ENCODE measurements at regions not wholly inside any gene's neighbourhood (a gene's known extent, or its start where the extent isn't known, plus 50 kb on each side); places are given as distances from the start of the nearest gene placed in this dataset.
"Not testable (repeated sequence)": the region's sequence is repeated elsewhere in the genome, so short reads cannot be mapped to it uniquely, and the experiment has no call there.

GRCh38 chr6:51477711-51478311, 609.6 kb downstream of the PKHD1 start:
- TF ChIP-seq, protein P1, sequence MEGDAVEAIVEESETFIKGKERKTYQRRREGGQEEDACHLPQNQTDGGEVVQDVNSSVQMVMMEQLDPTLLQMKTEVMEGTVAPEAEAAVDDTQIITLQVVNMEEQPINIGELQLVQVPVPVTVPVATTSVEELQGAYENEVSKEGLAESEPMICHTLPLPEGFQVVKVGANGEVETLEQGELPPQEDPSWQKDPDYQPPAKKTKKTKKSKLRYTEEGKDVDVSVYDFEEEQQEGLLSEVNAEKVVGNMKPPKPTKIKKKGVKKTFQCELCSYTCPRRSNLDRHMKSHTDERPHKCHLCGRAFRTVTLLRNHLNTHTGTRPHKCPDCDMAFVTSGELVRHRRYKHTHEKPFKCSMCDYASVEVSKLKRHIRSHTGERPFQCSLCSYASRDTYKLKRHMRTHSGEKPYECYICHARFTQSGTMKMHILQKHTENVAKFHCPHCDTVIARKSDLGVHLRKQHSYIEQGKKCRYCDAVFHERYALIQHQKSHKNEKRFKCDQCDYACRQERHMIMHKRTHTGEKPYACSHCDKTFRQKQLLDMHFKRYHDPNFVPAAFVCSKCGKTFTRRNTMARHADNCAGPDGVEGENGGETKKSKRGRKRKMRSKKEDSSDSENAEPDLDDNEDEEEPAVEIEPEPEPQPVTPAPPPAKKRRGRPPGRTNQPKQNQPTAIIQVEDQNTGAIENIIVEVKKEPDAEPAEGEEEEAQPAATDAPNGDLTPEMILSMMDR (IDR thresholded peaks at IDR 0.05; ENCODE audit: unreplicated experiment): no peak
- no peak for DNase-seq (ENCODE audit: low spot score, unreplicated experiment)
- H3K4me1 Mint-ChIP-seq (ENCODE audit: low read depth): peaks cover 8% of the 10 kb centered on the region
- no peaks in the 10 kb centered on the region for H3K36me3 Mint-ChIP-seq (ENCODE audit: insufficient read depth)
- no peaks in the 10 kb centered on the region for H3K27me3 Mint-ChIP-seq
- H3K4me3 Mint-ChIP-seq (ENCODE audit: low read depth): no peak overlapping the region
- no peak overlapping the region for H3K27ac Mint-ChIP-seq
- no peaks in the 10 kb centered on the region for H3K9me3 Mint-ChIP-seq (ENCODE audit: low read depth)

GRCh38 chr6:51479296-51479695, 608.1 kb downstream of the PKHD1 start:
- H3K27ac Mint-ChIP-seq: no peak overlapping the region
- H3K4me3 Mint-ChIP-seq (ENCODE audit: low read depth): no peak overlapping the region
- H3K4me1 Mint-ChIP-seq (ENCODE audit: low read depth): peaks cover 4% of the 10 kb centered on the region
- peaks cover 1% of the 10 kb centered on the region for H3K36me3 Mint-ChIP-seq (ENCODE audit: insufficient read depth)
- no peak for DNase-seq (ENCODE audit: low spot score, unreplicated experiment)
- no peaks in the 10 kb centered on the region for H3K27me3 Mint-ChIP-seq
- peaks cover 8% of the 10 kb centered on the region for H3K9me3 Mint-ChIP-seq (ENCODE audit: low read depth)
- TF ChIP-seq, protein P1 (IDR thresholded peaks at IDR 0.05; ENCODE audit: unreplicated experiment): no peak

DNA sequence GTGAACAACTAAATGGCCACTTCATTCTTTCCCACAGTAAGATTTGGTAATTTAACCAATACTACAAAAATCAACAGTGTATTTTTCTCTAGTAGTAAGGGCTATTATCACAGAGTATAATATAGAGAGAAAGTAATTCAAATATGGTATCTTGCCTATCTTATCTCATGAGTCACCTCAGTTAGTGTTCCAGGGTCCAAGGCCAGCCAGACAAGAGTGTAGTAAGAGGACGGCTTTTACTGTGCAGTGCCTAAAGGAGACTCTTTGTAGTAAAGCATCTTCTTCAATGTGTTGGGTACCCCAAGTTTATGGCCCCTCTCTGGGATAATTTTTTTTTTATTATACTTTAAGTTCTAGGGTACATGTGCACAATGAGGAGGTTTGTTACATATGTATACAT, 607.4 kb downstream of the PKHD1 start:
- no peak for DNase-seq (ENCODE audit: low spot score, unreplicated experiment)
- H3K4me1 Mint-ChIP-seq (ENCODE audit: low read depth): peaks cover 4% of the 10 kb centered on the region
- TF ChIP-seq, protein P1 (IDR thresholded peaks at IDR 0.05; ENCODE audit: unreplicated experiment): no peak
- no peaks in the 10 kb centered on the region for H3K27me3 Mint-ChIP-seq
- no peak overlapping the region for H3K4me3 Mint-ChIP-seq (ENCODE audit: low read depth)
- H3K36me3 Mint-ChIP-seq (ENCODE audit: insufficient read depth): peaks cover 1% of the 10 kb centered on the region
- H3K9me3 Mint-ChIP-seq (ENCODE audit: low read depth): peaks cover 13% of the 10 kb centered on the region
- no peak overlapping the region for H3K27ac Mint-ChIP-seq

GRCh38 chr6:51485869-51486268, 601.5 kb downstream of the PKHD1 start:
- H3K36me3 Mint-ChIP-seq (ENCODE audit: insufficient read depth); H3K27ac Mint-ChIP-seq; DNase-seq (ENCODE audit: low spot score, unreplicated experiment); H3K27me3 Mint-ChIP-seq; H3K4me1 Mint-ChIP-seq (ENCODE audit: low read depth); H3K4me3 Mint-ChIP-seq (ENCODE audit: low read depth): not testable (repeated sequence)
- H3K9me3 Mint-ChIP-seq (ENCODE audit: low read depth): peaks cover 19% of the 10 kb centered on the region

DNA sequence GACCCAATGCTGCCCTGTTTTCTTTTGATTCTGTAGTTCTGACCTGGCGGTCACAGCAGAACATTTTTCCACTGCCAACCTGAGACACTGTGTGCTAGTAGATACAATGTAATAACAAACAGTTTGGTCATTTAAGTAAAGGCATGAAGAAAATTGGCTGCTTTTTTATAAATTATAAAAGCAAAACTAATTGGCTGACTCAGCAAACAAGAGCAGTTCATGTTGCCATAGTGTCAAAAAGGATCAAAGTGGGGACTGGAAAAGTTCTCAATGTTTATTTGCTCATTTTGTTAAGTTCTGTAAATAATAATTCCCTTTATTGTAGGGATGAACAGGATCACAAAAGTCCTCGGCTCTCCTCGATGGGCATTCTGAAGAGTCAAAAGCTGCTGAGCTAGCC, 599.5 kb downstream of the PKHD1 start:
- no peak for DNase-seq (ENCODE audit: low spot score, unreplicated experiment)

GRCh38 chr6:51489133-51489532, 598.3 kb downstream of the PKHD1 start:
- Mint-ChIP-seq H3K4me1 (ENCODE audit: low read depth) (peaks cover 1% of the 10 kb centered on the region), H3K9me3 (ENCODE audit: low read depth) (peaks cover 12% of the 10 kb centered on the region), H3K27ac (no peak overlapping the region), H3K4me3 (ENCODE audit: low read depth) (no peak overlapping the region), H3K36me3 (ENCODE audit: insufficient read depth) (no peaks in the 10 kb centered on the region), H3K27me3 (no peaks in the 10 kb centered on the region)
- TF ChIP-seq, protein P1 (IDR thresholded peaks at IDR 0.05; ENCODE audit: unreplicated experiment): no peak
- DNase-seq (ENCODE audit: low spot score, unreplicated experiment): no peak

More for the DNA sequence above, 599.5 kb downstream of the PKHD1 start:
- Mint-ChIP-seq H3K4me1 (ENCODE audit: low read depth) (peaks cover 1% of the 10 kb centered on the region), H3K27ac (no peak overlapping the region), H3K4me3 (ENCODE audit: low read depth) (no peak overlapping the region), H3K36me3 (ENCODE audit: insufficient read depth) (peaks cover 1% of the 10 kb centered on the region), H3K27me3 (no peaks in the 10 kb centered on the region), H3K9me3 (ENCODE audit: low read depth) (peaks cover 19% of the 10 kb centered on the region)
- TF ChIP-seq, protein P1 (IDR thresholded peaks at IDR 0.05; ENCODE audit: unreplicated experiment): no peak
